HEK293T (cell line): ENCODE measurements at regions not wholly inside any gene's neighbourhood (a gene's known extent, or its start where the extent isn't known, plus 50 kb on each side); places are given as distances from the start of the nearest gene placed in this dataset.

Experiments
- FOXA1 ChIP-seq: fragments of 450-650 bp; IDR thresholded peaks from 2 replicates; pipeline ENCODE4 v1.6.1; 2016; ENCODE audit warnings: mild to moderate bottlenecking
- FOXM1 ChIP-seq: fragments of 450-650 bp; IDR thresholded peaks from 2 replicates; pipeline ENCODE4 v1.6.1; 2017; ENCODE audit warnings: mild to moderate bottlenecking, borderline replicate concordance
- HDGF ChIP-seq: fragments of 450-650 bp; IDR thresholded peaks from 2 replicates; pipeline ENCODE4 v1.6.1; 2017; ENCODE audit warnings: antibody characterized with exemption, borderline replicate concordance
- SP1 ChIP-seq: fragments of 450-650 bp; IDR thresholded peaks from 2 replicates; pipeline ENCODE4 v1.6.1; 2017
- SUZ12 ChIP-seq: fragments of 450-650 bp; IDR thresholded peaks from 2 replicates; pipeline ENCODE4 v1.6.1; 2016; ENCODE audit warnings: mild to moderate bottlenecking
- TF ChIP-seq, protein P1 (sequence below): fragments of 450-650 bp; IDR thresholded peaks from 2 replicates; pipeline ENCODE4 v1.6.1; 2016

DNA sequence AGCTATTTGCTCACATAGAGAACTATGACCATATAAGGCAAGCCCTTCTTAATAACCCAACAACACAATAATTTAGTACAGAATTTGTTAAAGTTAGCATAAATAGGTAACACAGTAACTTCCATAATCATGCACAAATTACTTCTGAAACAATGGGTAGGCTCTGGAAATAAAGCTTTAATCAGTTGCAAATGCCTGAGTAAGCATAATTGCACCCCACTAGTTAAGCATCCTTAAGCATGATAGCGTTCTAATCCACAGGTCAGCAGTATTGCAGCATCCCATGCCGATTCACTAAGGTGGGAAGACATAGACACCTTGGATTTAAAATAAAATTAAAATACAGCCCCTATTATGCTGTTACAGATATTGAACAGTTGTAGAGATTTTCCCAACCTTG lies 161.7 kb downstream of the DHX15 start:
- TF ChIP-seq HDGF (no peak), FOXA1 (no peak), SUZ12 (no peak), FOXM1 (no peak), SP1 (no peak)
- TF ChIP-seq, protein P1, sequence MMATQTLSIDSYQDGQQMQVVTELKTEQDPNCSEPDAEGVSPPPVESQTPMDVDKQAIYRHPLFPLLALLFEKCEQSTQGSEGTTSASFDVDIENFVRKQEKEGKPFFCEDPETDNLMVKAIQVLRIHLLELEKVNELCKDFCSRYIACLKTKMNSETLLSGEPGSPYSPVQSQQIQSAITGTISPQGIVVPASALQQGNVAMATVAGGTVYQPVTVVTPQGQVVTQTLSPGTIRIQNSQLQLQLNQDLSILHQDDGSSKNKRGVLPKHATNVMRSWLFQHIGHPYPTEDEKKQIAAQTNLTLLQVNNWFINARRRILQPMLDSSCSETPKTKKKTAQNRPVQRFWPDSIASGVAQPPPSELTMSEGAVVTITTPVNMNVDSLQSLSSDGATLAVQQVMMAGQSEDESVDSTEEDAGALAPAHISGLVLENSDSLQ, result no peak
